ENCODE measurements at regions not wholly inside any gene's neighbourhood (a gene's known extent, or its start where the extent isn't known, plus 50 kb on each side); places are given as distances from the start of the nearest gene placed in this dataset.

GRCh38 chr5:113897748-113898147 lies 384.3 kb downstream of the YTHDC2 start:
- no peak for TF ChIP-seq EZH2phosphoT487 (IDR thresholded peaks at IDR 0.05; ENCODE audit: insufficient read depth, low read depth)
- TF ChIP-seq EZH2 (IDR thresholded peaks at IDR 0.05; ENCODE audit: insufficient read depth, poor library complexity, severe bottlenecking), result no peak
